HEK293 (cell line): ENCODE measurements at regions not wholly inside any gene's neighbourhood (a gene's known extent, or its start where the extent isn't known, plus 50 kb on each side); places are given as distances from the start of the nearest gene placed in this dataset.

Experiments
- CTCF ChIA-PET: fragments of 350-600 bp; formaldehyde crosslinking; extraction: SDS; loops from one replicate; lab custom pipeline; 2021; ENCODE audit warnings: antibody characterized with exemption; lab: Yijun Ruan, JAX
- POLR2A ChIA-PET: fragments of 300-600 bp; formaldehyde crosslinking; extraction: SDS; loops from one replicate; lab custom pipeline; 2020; ENCODE audit warnings: antibody characterized with exemption, inconsistent platforms; lab: Yijun Ruan, JAX
- H3K27ac ChIP-seq: fragments of 200-500 bp; sonication (Bioruptor generic); 2 replicates; pipeline ENCODE4 v1.5.1; 2014; ENCODE audit warnings: low read depth, low read length, control low read depth, inconsistent platforms; ENCODE audit errors: extremely low read depth
- H3K36me3 ChIP-seq, 2 experiments: fragments of 200-500 bp in 1 of 2; sonication (Bioruptor generic) in 1 of 2; 1 replicate in 1 of 2; 2 replicates in 1 of 2; pipeline ENCODE4 v1.5.1; 2014 to 2017; ENCODE audit warnings: inconsistent platforms in 2 of 2, low read length in 2 of 2; ENCODE audit not compliant: control insufficient read depth in 2 of 2, insufficient read depth in 1 of 2
- H3K4me1 ChIP-seq: fragments of 200-500 bp; sonication (Bioruptor generic); 2 replicates; pipeline ENCODE4 v1.5.1; 2014; ENCODE audit warnings: mild to moderate bottlenecking, low read length, inconsistent platforms; ENCODE audit not compliant: control insufficient read depth, insufficient read depth
- H3K4me3 ChIP-seq: 2 replicates; pipeline ENCODE4 v1.5.1; 2011; ENCODE audit warnings: low read depth, mild to moderate bottlenecking, control low read depth, low read length, moderate library complexity
- H3K9me3 ChIP-seq: fragments of 200-500 bp; sonication (Bioruptor generic); 2 replicates; pipeline ENCODE4 v1.5.1; 2014; ENCODE audit warnings: low read depth, low read length, inconsistent platforms; ENCODE audit not compliant: control insufficient read depth, insufficient read depth
- BCL6B ChIP-seq: fragments of 450-650 bp; formaldehyde crosslinking; IDR thresholded peaks from 2 replicates; pipeline ENCODE4 v1.5.1; 2017; ENCODE audit warnings: missing biosample characterization, missing genetic modification characterization
- GLIS1 ChIP-seq: fragments of 450-650 bp; formaldehyde crosslinking; IDR thresholded peaks from 2 replicates; pipeline ENCODE4 v1.5.1; 2016; ENCODE audit warnings: missing biosample characterization, missing genetic modification characterization
- REST ChIP-seq: fragments of 450-650 bp; formaldehyde crosslinking; IDR thresholded peaks from 2 replicates; pipeline ENCODE4 v1.5.1; 2016; ENCODE audit warnings: missing biosample characterization, missing genetic modification characterization
- SCRT2 ChIP-seq: fragments of 450-650 bp; formaldehyde crosslinking; IDR thresholded peaks from 2 replicates; pipeline ENCODE4 v1.5.1; 2016; ENCODE audit warnings: missing biosample characterization, missing genetic modification characterization
- SP3 ChIP-seq: fragments of 450-650 bp; formaldehyde crosslinking; IDR thresholded peaks from 2 replicates; pipeline ENCODE4 v1.5.1; 2016; ENCODE audit warnings: missing biosample characterization, missing genetic modification characterization
- ZBTB1 ChIP-seq: fragments of 450-650 bp; formaldehyde crosslinking; IDR thresholded peaks from 2 replicates; pipeline ENCODE4 v1.5.1; 2016; ENCODE audit warnings: missing biosample characterization, missing genetic modification characterization
- ZBTB6 ChIP-seq: fragments of 450-650 bp; formaldehyde crosslinking; IDR thresholded peaks from 2 replicates; pipeline ENCODE4 v1.5.1; 2017; ENCODE audit warnings: missing biosample characterization, missing genetic modification characterization
- ZBTB8A ChIP-seq: fragments of 450-650 bp; formaldehyde crosslinking; IDR thresholded peaks from 2 replicates; pipeline ENCODE4 v1.5.1; 2016; ENCODE audit warnings: missing biosample characterization, missing genetic modification characterization
- ZNF133 ChIP-seq: fragments of 450-650 bp; formaldehyde crosslinking; IDR thresholded peaks from 2 replicates; pipeline ENCODE4 v1.5.1; 2016; ENCODE audit warnings: missing biosample characterization, missing genetic modification characterization
- ZNF2 ChIP-seq: fragments of 450-650 bp; formaldehyde crosslinking; IDR thresholded peaks from 2 replicates; pipeline ENCODE4 v1.5.1; 2016; ENCODE audit warnings: missing biosample characterization, missing genetic modification characterization
- ZNF341 ChIP-seq: fragments of 450-650 bp; formaldehyde crosslinking; IDR thresholded peaks from 2 replicates; pipeline ENCODE4; 2016; ENCODE audit warnings: low read depth, missing biosample characterization, missing genetic modification characterization
- ZNF362 ChIP-seq: fragments of 450-650 bp; formaldehyde crosslinking; IDR thresholded peaks from 2 replicates; pipeline ENCODE4 v1.5.1; 2016; ENCODE audit warnings: missing biosample characterization, missing genetic modification characterization
- ZNF404 ChIP-seq: fragments of 450-650 bp; formaldehyde crosslinking; IDR thresholded peaks from 2 replicates; pipeline ENCODE4 v1.5.1; 2017; ENCODE audit warnings: missing biosample characterization, missing genetic modification characterization
- ZNF513 ChIP-seq: fragments of 450-650 bp; IDR thresholded peaks from 2 replicates; pipeline ENCODE4 v1.5.1; 2018; ENCODE audit warnings: missing biosample characterization, missing genetic modification characterization
- ZNF596 ChIP-seq: fragments of 450-650 bp; IDR thresholded peaks from 2 replicates; pipeline ENCODE4 v1.5.0; 2018; ENCODE audit warnings: missing biosample characterization, mild to moderate bottlenecking, missing genetic modification characterization, moderate library complexity
- ZNF610 ChIP-seq: fragments of 450-650 bp; formaldehyde crosslinking; IDR thresholded peaks from 2 replicates; pipeline ENCODE4 v1.5.1; 2016; ENCODE audit warnings: missing biosample characterization, missing genetic modification characterization, borderline replicate concordance
- ZNF626 ChIP-seq: fragments of 450-650 bp; sonication (Bioruptor Pico); formaldehyde crosslinking; IDR thresholded peaks from 2 replicates; pipeline ENCODE4 v1.5.1; 2018; ENCODE audit warnings: missing biosample characterization, missing genetic modification characterization, inconsistent platforms
- ZNF670 ChIP-seq: fragments of 450-650 bp; formaldehyde crosslinking; IDR thresholded peaks from 2 replicates; pipeline ENCODE4 v1.5.1; 2016; ENCODE audit warnings: missing biosample characterization, missing genetic modification characterization, low read depth
- ZNF843 ChIP-seq: fragments of 450-650 bp; formaldehyde crosslinking; IDR thresholded peaks from 2 replicates; pipeline ENCODE4 v1.5.1; 2016; ENCODE audit warnings: missing biosample characterization, missing genetic modification characterization
- ZSCAN16 ChIP-seq: fragments of 450-650 bp; formaldehyde crosslinking; IDR thresholded peaks from 2 replicates; pipeline ENCODE4 v1.5.1; 2016; ENCODE audit warnings: missing biosample characterization, missing genetic modification characterization

- TF ChIP-seq BCL6B (tag by site-specific recombination), result no peak
- no peak for TF ChIP-seq ZBTB6 (tag by site-specific recombination)
- TF ChIP-seq ZSCAN16 (tag by site-specific recombination), result no peak
Measured at GRCh38 chr3:81105789-81106488, 655.5 kb downstream of the GBE1 start (continued).

- no peaks in the 10 kb centered on the region for H3K4me1 ChIP-seq
- no peak for TF ChIP-seq ZNF2 (tag by site-specific recombination)
- no peak for TF ChIP-seq SCRT2 (tag by site-specific recombination)
- TF ChIP-seq ZNF626, result no peak
- TF ChIP-seq ZNF341 (tag by site-specific recombination), result no peak
- no peak for TF ChIP-seq REST
- TF ChIP-seq, all 188 proteins: peak for 0
- Histone ChIP-seq H3K27ac (no peak overlapping the region), H3K9me3 (no peaks in the 10 kb centered on the region), H3K4me3 (no peak overlapping the region), H3K36me3 (no peaks in the 10 kb centered on the region)
- ChIA-PET POLR2A (no interaction called here), CTCF (no interaction called here)
Measured at GRCh38 chr3:81105206-81105605, 656.2 kb downstream of the GBE1 start.

GRCh38 chr3:81097889-81098288 is 663.6 kb downstream of the GBE1 start:
- no peak overlapping the region for H3K4me3 ChIP-seq
- CTCF ChIA-PET, result no interaction called here
- no peak for TF ChIP-seq ZNF133 (tag by site-specific recombination)

DNA sequence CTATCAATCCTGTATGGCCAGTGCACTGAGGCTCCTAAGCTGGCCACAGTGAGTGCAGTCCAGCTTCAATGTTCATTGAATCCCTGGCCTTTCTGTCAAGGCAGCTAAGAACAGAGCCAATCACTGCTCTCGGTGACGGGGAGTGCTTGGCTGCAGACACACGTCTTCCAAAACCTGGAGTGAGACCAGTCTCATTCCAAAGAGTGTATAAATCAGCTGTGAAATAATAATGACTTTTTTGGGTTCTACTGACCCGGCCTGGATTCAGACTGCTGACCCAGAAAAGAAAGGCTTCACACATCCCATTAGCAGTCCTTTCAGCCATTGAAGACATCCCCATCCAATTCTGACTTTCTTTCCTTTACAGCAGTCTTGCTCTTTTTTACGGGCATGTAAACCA is 665.5 kb downstream of the GBE1 start:
- Histone ChIP-seq H3K27ac (no peak overlapping the region), H3K36me3 (no peaks in the 10 kb centered on the region), H3K4me1 (no peaks in the 10 kb centered on the region), H3K9me3 (no peaks in the 10 kb centered on the region), H3K4me3 (no peak overlapping the region)
- POLR2A ChIA-PET, result no interaction called here
- CTCF ChIA-PET, result no interaction called here
- no peak for TF ChIP-seq ZBTB8A (tag by site-specific recombination)
- TF ChIP-seq ZNF843, result no peak
- no peak for TF ChIP-seq SP3 (tag by site-specific recombination)
- no peak for TF ChIP-seq GLIS1 (tag by site-specific recombination)
- no peak for TF ChIP-seq ZNF513 (tag by site-specific recombination)
- TF ChIP-seq ZNF670 (tag by site-specific recombination), result no peak
- TF ChIP-seq ZNF610 (tag by site-specific recombination), result no peak
- TF ChIP-seq ZNF362 (tag by site-specific recombination), result no peak
- no peak for TF ChIP-seq ZNF596
- TF ChIP-seq ZNF404 (tag by site-specific recombination), result no peak
- no peak for TF ChIP-seq ZBTB1 (tag by site-specific recombination)

More at GRCh38 chr3:81097889-81098288, 663.6 kb downstream of the GBE1 start:
- POLR2A ChIA-PET, result no interaction called here
- H3K9me3 ChIP-seq, result no peaks in the 10 kb centered on the region
- no peak overlapping the region for H3K27ac ChIP-seq
- no peaks in the 10 kb centered on the region for H3K36me3 ChIP-seq
- no peaks in the 10 kb centered on the region for H3K4me1 ChIP-seq
